Transverse colon (tissue), 3 donors: ENCODE measurements at regions not wholly inside any gene's neighbourhood (a gene's known extent, or its start where the extent isn't known, plus 50 kb on each side); places are given as distances from the start of the nearest gene placed in this dataset.

ENCODE experiments used
- CTCF ChIP-seq, 5 experiments: fragments of 200-600 bp in 3 of 5; fragments of 450-650 bp in 2 of 5; sonication (generic) in 3 of 5; IDR thresholded peaks; 1 replicate in 2 of 5; 2 replicates in 3 of 5; pipeline ENCODE4 v1.5.1; 2016 to 2017; ENCODE audit warnings: antibody characterized with exemption in 5 of 5, inconsistent platforms in 3 of 5, mild to moderate bottlenecking in 2 of 5, moderate library complexity in 1 of 5
- EP300 ChIP-seq: sonication (generic); formaldehyde crosslinking; IDR thresholded peaks from one replicate; pipeline ENCODE4 v1.6.1; 2017; ENCODE audit warnings: antibody characterized with exemption, low read depth
- POLR2A ChIP-seq: fragments of 450-650 bp; IDR thresholded peaks from one replicate; pipeline ENCODE4 v1.6.1; 2016; ENCODE audit warnings: antibody characterized with exemption, mild to moderate bottlenecking, moderate library complexity

DNA sequence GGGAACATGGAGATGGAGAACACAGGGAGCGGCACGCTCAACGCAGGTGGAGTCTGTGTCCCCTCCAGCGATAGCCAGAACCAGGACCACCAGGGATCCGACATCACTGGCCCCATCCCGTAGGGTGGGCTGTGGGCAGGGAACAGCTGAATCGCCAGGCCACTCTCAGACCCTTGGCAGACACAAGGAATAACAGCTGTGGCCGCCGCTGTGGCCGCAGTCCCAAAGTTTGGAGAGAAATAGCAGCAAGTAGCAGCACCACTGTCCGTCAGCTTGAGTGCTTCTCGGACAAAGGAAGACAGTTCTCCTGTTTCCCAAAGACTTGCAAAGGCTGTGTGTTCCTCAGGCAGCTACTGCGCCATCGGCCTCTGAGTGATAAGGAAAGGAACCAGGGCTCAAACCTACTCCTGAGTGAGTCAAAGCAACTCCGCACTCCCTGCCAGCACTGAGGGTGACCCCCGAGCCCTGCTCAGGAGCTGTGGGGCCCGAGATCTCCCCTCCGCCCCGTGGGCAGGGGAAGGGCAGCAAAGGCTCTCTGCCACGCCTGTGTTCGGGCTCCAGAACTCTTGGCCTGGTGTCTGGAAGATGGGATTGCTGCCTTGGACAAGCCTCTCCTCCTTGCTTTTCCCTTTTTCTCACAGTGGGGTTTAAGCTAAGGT lies 82.3 kb upstream of the FAM20C start:
- TF ChIP-seq POLR2A (no peak), CTCF (IDR thresholded peaks at IDR 0.05) (no peak), EP300 (no peak)
